ENCODE measurements at regions not wholly inside any gene's neighbourhood (a gene's known extent, or its start where the extent isn't known, plus 50 kb on each side); places are given as distances from the start of the nearest gene placed in this dataset.

DNA sequence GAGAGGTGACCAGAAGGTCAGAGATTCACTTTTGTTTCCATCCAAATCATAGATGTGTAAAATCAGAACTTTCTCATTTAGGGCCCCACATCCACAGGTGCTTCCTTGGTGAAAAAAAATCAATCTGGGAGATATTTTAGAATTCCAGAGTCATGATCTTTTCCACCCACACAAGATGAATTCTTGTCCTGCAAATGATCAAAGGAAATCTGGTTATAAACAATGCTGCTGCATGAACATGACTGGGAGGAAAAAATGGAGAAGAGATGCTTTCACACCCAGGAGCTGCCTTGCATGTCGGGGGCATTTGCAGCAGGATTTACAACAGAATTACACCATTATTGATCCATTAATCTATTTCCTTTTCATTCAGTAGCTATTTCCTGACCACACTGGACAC lies 106.5 kb upstream of the TMEM72 start:
- TF ChIP-seq, protein P1, sequence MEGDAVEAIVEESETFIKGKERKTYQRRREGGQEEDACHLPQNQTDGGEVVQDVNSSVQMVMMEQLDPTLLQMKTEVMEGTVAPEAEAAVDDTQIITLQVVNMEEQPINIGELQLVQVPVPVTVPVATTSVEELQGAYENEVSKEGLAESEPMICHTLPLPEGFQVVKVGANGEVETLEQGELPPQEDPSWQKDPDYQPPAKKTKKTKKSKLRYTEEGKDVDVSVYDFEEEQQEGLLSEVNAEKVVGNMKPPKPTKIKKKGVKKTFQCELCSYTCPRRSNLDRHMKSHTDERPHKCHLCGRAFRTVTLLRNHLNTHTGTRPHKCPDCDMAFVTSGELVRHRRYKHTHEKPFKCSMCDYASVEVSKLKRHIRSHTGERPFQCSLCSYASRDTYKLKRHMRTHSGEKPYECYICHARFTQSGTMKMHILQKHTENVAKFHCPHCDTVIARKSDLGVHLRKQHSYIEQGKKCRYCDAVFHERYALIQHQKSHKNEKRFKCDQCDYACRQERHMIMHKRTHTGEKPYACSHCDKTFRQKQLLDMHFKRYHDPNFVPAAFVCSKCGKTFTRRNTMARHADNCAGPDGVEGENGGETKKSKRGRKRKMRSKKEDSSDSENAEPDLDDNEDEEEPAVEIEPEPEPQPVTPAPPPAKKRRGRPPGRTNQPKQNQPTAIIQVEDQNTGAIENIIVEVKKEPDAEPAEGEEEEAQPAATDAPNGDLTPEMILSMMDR (IDR thresholded peaks at IDR 0.05): no peak
- TF ChIP-seq POLR2A (IDR thresholded peaks at IDR 0.05): no peak

All from esophagus squamous epithelium (tissue), 4 donors.